ENCODE measurements at regions not wholly inside any gene's neighbourhood (a gene's known extent, or its start where the extent isn't known, plus 50 kb on each side); places are given as distances from the start of the nearest gene placed in this dataset.

GRCh38 chr3:6733699-6734394 lies 127.1 kb upstream of the GRM7 start:
- Histone ChIP-seq H3K36me3 (ENCODE audit: control insufficient read depth, insufficient read depth, low read length) (no peaks in the 10 kb centered on the region), H3K27me3 (ENCODE audit: control insufficient read depth, insufficient read depth, low read length) (no peaks in the 10 kb centered on the region), H3K4me3 (ENCODE audit: low read depth, low read length) (no peak overlapping the region)
- no peak for TF ChIP-seq CTCF (IDR thresholded peaks at IDR 0.05; ENCODE audit: insufficient read depth, low read length, poor library complexity, severe bottlenecking)
- no peak for DNase-seq (ENCODE audit: low read depth)

- no peak for DNase-seq (ENCODE audit: low read depth)
- H3K4me3 ChIP-seq (ENCODE audit: low read depth, low read length): no peak overlapping the region
- H3K36me3 ChIP-seq (ENCODE audit: control insufficient read depth, insufficient read depth, low read length): no peaks in the 10 kb centered on the region
- no peaks in the 10 kb centered on the region for H3K27me3 ChIP-seq (ENCODE audit: control insufficient read depth, insufficient read depth, low read length)
- no peak for TF ChIP-seq CTCF (IDR thresholded peaks at IDR 0.05; ENCODE audit: insufficient read depth, low read length, poor library complexity, severe bottlenecking)
Observed at GRCh38 chr3:6734395-6734746, 126.5 kb upstream of the GRM7 start.

- H3K27me3 ChIP-seq (ENCODE audit: control insufficient read depth, insufficient read depth, low read length): no peaks in the 10 kb centered on the region
- no peaks in the 10 kb centered on the region for H3K36me3 ChIP-seq (ENCODE audit: control insufficient read depth, insufficient read depth, low read length)
- DNase-seq (ENCODE audit: low read depth): no peak
- H3K4me3 ChIP-seq (ENCODE audit: low read depth, low read length): no peak overlapping the region
- no peak for TF ChIP-seq CTCF (IDR thresholded peaks at IDR 0.05; ENCODE audit: insufficient read depth, low read length, poor library complexity, severe bottlenecking)
Observed at GRCh38 chr3:6736836-6737629, 123.9 kb upstream of the GRM7 start.

GRCh38 chr3:6737630-6738029 lies 123.3 kb upstream of the GRM7 start:
- H3K4me3 ChIP-seq (ENCODE audit: low read depth, low read length): no peak overlapping the region
- no peaks in the 10 kb centered on the region for H3K36me3 ChIP-seq (ENCODE audit: control insufficient read depth, insufficient read depth, low read length)
- DNase-seq (ENCODE audit: low read depth): no peak
- TF ChIP-seq CTCF (IDR thresholded peaks at IDR 0.05; ENCODE audit: insufficient read depth, low read length, poor library complexity, severe bottlenecking): no peak
- H3K27me3 ChIP-seq (ENCODE audit: control insufficient read depth, insufficient read depth, low read length): no peaks in the 10 kb centered on the region

- no peaks in the 10 kb centered on the region for H3K27me3 ChIP-seq (ENCODE audit: control insufficient read depth, insufficient read depth, low read length)
- H3K4me3 ChIP-seq (ENCODE audit: low read depth, low read length): no peak overlapping the region
- TF ChIP-seq CTCF (IDR thresholded peaks at IDR 0.05; ENCODE audit: insufficient read depth, low read length, poor library complexity, severe bottlenecking): no peak
- no peaks in the 10 kb centered on the region for H3K36me3 ChIP-seq (ENCODE audit: control insufficient read depth, insufficient read depth, low read length)
- DNase-seq (ENCODE audit: low read depth): no peak
Observed at GRCh38 chr3:6739288-6739687, 121.6 kb upstream of the GRM7 start.
